HEK293 (cell line): ENCODE measurements at regions not wholly inside any gene's neighbourhood (a gene's known extent, or its start where the extent isn't known, plus 50 kb on each side); places are given as distances from the start of the nearest gene placed in this dataset.

Experiments used
- ATF2 ChIP-seq: fragments of 450-650 bp; formaldehyde crosslinking; IDR thresholded peaks from 2 replicates; pipeline ENCODE4 v1.5.1; 2016; ENCODE audit warnings: missing biosample characterization, missing genetic modification characterization, low read depth
- TCF7L2 ChIP-seq: IDR thresholded peaks from 2 replicates; pipeline ENCODE4 v1.6.1; 2011; ENCODE audit warnings: low read depth, mild to moderate bottlenecking, inconsistent platforms, low read length, moderate library complexity, borderline replicate concordance
- ZBTB20 ChIP-seq: fragments of 450-650 bp; formaldehyde crosslinking; IDR thresholded peaks from 2 replicates; pipeline ENCODE4 v1.5.1; 2016; ENCODE audit warnings: missing biosample characterization, missing genetic modification characterization
- ZNF792 ChIP-seq: fragments of 450-650 bp; formaldehyde crosslinking; IDR thresholded peaks from 2 replicates; pipeline ENCODE4 v1.5.1; 2016; ENCODE audit warnings: missing biosample characterization, missing genetic modification characterization
- TF ChIP-seq, protein P1 (sequence below): fragments of 450-650 bp; formaldehyde crosslinking; IDR thresholded peaks from 2 replicates; pipeline ENCODE4 v1.5.1; 2016; ENCODE audit warnings: missing biosample characterization, missing genetic modification characterization

GRCh38 chr13:72029981-72030380, 163.0 kb upstream of the DACH1 start:
- TF ChIP-seq, protein P1, sequence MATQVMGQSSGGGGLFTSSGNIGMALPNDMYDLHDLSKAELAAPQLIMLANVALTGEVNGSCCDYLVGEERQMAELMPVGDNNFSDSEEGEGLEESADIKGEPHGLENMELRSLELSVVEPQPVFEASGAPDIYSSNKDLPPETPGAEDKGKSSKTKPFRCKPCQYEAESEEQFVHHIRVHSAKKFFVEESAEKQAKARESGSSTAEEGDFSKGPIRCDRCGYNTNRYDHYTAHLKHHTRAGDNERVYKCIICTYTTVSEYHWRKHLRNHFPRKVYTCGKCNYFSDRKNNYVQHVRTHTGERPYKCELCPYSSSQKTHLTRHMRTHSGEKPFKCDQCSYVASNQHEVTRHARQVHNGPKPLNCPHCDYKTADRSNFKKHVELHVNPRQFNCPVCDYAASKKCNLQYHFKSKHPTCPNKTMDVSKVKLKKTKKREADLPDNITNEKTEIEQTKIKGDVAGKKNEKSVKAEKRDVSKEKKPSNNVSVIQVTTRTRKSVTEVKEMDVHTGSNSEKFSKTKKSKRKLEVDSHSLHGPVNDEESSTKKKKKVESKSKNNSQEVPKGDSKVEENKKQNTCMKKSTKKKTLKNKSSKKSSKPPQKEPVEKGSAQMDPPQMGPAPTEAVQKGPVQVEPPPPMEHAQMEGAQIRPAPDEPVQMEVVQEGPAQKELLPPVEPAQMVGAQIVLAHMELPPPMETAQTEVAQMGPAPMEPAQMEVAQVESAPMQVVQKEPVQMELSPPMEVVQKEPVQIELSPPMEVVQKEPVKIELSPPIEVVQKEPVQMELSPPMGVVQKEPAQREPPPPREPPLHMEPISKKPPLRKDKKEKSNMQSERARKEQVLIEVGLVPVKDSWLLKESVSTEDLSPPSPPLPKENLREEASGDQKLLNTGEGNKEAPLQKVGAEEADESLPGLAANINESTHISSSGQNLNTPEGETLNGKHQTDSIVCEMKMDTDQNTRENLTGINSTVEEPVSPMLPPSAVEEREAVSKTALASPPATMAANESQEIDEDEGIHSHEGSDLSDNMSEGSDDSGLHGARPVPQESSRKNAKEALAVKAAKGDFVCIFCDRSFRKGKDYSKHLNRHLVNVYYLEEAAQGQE (tag by site-specific recombination), result no peak
- TF ChIP-seq TCF7L2, result no peak
- no peak for TF ChIP-seq ZBTB20 (tag by site-specific recombination)
- no peak for TF ChIP-seq ZNF792 (tag by site-specific recombination)
- TF ChIP-seq ATF2 (tag by site-specific recombination), result no peak
